HG03159 (cell line): ENCODE measurements at regions not wholly inside any gene's neighbourhood (a gene's known extent, or its start where the extent isn't known, plus 50 kb on each side); places are given as distances from the start of the nearest gene placed in this dataset.
A peak's percentile ranks its signal among the peaks of the same experiment; 100 is the strongest.
"Not testable (repeated sequence)": the region's sequence is repeated elsewhere in the genome, so short reads cannot be mapped to it uniquely, and the experiment has no call there.

Source experiments
- ATAC-seq: cut with Tn5 transposase; IDR thresholded peaks from one replicate; pipeline ENCODE4 v1.9.1; 2021; ENCODE audit warnings: mild to moderate bottlenecking, moderate library complexity; ENCODE audit not compliant: unreplicated experiment

GRCh38 chr12:9450127-9450567 is 157.6 kb downstream of the KLRB1 start:
- ATAC-seq, result not testable (repeated sequence)

GRCh38 chr12:9449657-9450126 is 158.0 kb downstream of the KLRB1 start:
- not testable (repeated sequence) for ATAC-seq

DNA sequence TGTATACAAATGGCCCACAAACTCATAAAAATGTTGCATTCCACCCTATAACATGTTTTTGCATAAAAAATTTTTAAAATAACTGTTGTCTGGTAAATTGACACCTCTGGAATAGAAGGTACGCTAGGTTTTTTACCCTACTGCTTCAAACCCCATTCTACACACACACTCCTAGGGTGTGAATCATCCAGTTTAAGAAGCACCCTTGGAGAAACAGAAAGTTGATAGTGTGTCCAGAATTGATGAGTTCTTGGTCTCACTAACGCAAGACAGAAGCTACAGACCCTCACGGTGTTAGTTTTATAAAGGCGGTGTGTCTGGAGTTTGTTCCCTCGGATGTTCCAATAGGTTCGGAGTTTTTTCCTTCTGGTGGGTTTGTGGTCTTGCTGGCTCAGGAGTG is 158.5 kb downstream of the KLRB1 start:
- no peak for ATAC-seq

DNA sequence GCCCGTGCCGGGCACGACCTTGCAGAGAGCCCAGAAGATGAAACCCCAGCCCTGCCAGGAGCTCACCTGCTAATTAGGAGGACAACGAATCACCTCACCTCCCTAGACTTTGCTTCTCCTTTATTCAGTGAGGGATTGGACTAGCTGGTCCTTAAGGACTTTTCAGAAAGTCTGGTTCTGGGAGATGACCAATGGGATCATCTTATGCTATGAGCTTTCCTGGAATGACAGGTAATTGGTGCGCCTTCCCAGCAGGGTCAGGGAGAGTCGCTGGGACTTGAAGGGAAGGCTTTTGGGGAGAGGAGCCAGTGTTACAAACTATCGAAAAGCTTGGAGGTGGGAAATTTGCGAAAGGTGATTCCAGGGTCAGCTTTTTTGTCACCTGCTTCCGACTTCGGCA is 159.1 kb downstream of the KLRB1 start:
- ATAC-seq, result not testable (repeated sequence)

- peak; percentile 67 for ATAC-seq
Measured at GRCh38 chr12:9447791-9448614, 159.7 kb downstream of the KLRB1 start.

DNA sequence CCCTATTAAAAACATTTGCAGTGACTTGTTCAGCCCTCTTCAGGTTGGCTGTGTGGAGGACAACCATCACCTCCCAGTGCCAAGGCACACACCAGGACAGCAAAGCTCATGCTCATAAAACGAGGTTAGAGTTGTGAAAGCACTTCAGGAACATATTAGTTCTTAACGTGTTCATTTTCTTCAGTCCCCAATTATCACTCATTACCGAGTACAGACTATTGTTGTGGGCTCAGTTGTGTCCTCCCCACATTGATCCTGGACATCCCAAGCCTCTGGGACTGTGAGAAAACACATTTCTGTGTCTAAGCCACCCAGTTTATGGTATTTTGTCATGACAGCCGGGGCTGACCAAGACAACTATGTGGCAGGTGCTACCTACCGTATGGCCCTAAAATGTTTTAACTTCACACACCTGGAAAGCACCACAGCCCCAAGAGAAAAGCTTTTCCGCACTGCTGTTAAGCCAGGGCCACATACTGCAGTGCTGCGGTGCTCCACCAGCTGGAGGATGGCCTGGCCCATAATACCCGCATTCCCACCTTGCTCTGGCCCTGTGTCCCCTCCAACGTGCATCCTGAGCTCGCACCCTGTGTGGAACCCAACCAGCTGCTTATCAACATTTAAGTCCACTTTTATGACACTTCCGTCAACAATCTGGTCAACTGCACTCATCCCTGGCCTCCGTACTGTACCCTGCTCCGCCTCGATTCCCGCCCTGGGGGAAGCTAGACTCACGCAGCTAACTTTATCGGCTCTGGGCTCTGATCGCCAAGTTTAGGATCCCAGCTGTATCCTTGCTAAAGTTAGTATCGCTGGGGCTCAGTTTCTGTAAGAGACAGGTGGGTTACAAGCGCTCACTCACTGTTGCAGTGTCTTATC is 160.6 kb downstream of the KLRB1 start:
- ATAC-seq, result peak; percentile 17

- ATAC-seq, result not testable (repeated sequence)
Measured at GRCh38 chr12:9440428-9440827, 167.3 kb downstream of the KLRB1 start.

GRCh38 chr12:9435682-9436081 is 172.0 kb downstream of the KLRB1 start:
- ATAC-seq, result not testable (repeated sequence)

DNA sequence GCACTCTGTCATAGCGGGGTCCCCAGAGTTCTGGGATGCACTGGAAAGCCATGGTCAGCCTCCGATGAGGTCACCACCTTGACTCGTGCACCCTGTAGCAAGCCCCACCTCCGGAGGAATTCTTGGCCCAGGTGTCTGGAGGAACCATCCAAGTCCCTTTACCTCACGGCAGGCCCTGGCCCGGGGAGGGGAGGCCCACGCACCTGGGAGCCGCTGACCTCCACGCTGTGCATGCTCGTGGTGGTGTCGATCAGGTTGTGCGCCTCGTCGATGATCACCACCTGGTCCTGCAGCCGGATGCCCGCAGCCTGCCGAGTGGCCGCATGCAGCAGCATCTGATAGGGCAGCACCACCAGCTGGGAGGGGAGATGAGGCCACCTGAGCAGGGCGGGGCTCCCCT is 177.3 kb downstream of the KLRB1 start:
- not testable (repeated sequence) for ATAC-seq

- ATAC-seq, result not testable (repeated sequence)
Measured at GRCh38 chr12:9428856-9429255, 178.9 kb downstream of the KLRB1 start.

GRCh38 chr12:9425429-9425828 is 182.3 kb downstream of the KLRB1 start:
- ATAC-seq, result not testable (repeated sequence)

GRCh38 chr12:9424175-9424740 is 183.5 kb downstream of the KLRB1 start:
- not testable (repeated sequence) for ATAC-seq

GRCh38 chr12:9422689-9423088 is 185.0 kb downstream of the KLRB1 start:
- ATAC-seq, result not testable (repeated sequence)

DNA sequence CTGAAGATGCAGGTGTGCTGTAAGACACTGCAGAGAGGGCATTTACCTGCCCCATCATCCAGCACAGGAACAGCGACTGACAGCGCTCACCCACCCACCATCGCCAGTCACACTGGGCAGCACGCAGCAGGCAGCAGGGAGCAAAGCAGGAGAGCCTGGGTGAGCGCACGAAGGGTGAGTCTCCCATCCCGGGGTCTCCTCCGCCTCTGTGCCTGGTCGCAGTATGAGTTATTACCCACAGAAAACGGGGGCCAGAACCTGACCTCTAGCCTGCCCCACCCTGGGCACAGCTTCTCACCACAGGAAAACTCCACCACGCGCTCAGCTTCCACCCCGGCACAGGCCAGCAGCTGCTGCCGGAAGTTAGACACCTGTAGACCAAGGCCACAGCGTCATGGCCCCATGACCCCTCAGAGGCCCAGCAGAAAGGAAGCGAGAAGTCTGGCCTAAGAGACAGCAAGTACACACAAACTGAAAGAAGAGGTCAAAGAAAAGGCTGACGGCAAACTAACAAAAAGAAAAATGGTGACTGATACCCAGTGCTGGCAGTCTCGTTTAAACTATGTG is 186.1 kb downstream of the KLRB1 start:
- ATAC-seq, result not testable (repeated sequence)

- not testable (repeated sequence) for ATAC-seq
Measured at GRCh38 chr12:9420817-9421519, 186.7 kb downstream of the KLRB1 start.

GRCh38 chr12:9418669-9419041 is 189.1 kb downstream of the KLRB1 start:
- ATAC-seq, result not testable (repeated sequence)

GRCh38 chr12:9417947-9418668 is 189.6 kb downstream of the KLRB1 start:
- not testable (repeated sequence) for ATAC-seq

DNA sequence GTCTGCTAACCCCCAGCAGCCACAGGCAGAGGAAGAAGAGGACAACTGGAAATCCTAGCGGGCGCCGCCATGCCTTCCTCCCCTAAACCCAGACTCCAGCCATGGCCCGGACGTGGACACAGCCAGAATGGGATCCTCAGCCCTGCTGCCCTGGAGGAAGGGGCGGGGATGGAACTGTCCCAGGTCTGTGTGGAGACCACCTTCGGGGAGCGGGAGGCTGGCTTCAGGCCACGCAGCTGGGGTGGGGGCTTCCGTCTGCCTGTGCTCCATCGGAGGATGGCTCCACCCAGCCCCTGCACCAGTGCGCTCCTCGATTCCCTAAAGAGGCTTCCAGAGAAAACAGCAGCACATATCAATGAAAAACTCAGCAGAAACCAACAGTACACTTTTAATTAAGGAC is 190.4 kb downstream of the KLRB1 start:
- not testable (repeated sequence) for ATAC-seq

DNA sequence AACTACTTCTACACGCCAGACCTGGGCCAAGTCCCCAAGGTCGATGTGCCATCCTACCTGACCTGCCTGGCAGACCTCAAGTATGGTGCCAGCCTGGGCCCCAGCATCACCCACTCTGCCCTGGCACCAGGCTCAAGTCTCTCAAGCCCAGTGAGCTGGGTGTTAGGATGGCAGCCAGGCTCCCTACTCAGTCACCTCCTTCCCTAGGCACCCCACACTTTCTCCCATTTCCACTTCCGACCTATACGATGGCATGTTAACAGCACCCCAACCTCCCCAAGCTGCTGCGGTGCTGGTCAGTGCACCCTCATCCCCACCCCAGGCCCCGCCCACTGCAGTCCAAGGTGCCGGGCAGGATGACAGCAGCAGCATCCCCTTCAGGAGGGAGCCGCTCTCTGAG is 191.4 kb downstream of the KLRB1 start:
- ATAC-seq, result not testable (repeated sequence)
